ENCODE measurements at regions not wholly inside any gene's neighbourhood (a gene's known extent, or its start where the extent isn't known, plus 50 kb on each side); places are given as distances from the start of the nearest gene placed in this dataset.

DNA sequence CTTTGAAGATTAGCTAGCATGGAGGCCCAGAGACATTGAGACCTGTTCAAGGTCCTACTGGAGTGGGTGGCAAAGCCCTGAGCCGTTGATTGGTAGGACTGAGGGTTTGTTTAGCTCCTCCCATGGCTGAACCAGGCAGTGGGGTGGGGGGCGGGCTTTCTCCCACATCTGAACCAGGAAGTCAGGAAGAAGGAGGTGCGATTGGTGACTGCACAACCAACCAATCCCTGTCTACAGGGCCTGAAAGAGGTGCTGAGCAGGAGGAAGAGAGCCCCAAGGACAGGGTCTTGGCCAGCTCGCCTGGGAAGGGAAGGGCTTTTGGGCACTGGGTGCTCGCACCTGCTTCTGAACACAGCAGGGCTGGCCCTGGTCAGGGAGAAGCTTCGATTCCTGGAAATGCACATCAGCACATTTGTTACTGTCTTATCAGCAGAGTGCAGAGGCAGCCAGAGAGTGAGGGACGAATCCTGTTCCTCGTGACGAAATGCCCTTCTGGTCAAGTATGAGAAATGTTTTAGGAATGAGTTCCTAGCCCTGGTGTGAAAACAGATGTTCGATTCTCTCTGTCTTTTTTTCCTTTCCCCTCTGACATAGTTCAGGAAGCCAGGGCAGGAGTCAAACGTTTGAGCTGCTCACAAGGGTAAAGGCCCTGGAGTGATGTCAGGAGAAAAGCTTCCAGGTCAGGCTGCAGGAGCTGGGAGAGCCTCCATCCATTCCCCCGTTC is 294.8 kb upstream of the KLF4 start:
- TF ChIP-seq, protein P1, sequence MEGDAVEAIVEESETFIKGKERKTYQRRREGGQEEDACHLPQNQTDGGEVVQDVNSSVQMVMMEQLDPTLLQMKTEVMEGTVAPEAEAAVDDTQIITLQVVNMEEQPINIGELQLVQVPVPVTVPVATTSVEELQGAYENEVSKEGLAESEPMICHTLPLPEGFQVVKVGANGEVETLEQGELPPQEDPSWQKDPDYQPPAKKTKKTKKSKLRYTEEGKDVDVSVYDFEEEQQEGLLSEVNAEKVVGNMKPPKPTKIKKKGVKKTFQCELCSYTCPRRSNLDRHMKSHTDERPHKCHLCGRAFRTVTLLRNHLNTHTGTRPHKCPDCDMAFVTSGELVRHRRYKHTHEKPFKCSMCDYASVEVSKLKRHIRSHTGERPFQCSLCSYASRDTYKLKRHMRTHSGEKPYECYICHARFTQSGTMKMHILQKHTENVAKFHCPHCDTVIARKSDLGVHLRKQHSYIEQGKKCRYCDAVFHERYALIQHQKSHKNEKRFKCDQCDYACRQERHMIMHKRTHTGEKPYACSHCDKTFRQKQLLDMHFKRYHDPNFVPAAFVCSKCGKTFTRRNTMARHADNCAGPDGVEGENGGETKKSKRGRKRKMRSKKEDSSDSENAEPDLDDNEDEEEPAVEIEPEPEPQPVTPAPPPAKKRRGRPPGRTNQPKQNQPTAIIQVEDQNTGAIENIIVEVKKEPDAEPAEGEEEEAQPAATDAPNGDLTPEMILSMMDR (IDR thresholded peaks at IDR 0.05), result no peak
- Histone ChIP-seq H3K4me1 (peaks cover 0 to 3% (median 0%) of the 10 kb centered on the region in 4 donors), H3K27ac (no peak overlapping the region), H3K9me3 (no peaks in the 10 kb centered on the region), H3K36me3 (no peaks in the 10 kb centered on the region), H3K27me3 (no peaks in the 10 kb centered on the region), H3K4me3 (no peak overlapping the region)
- intact Hi-C loops (cut with DNase I; ENCODE audit: low total_unique reads), result no loop called here
- DNase-seq, result no peak

GRCh38 chr9:107782789-107783188 is 293.2 kb upstream of the KLF4 start:
- Histone ChIP-seq H3K9me3 (no peaks in the 10 kb centered on the region), H3K36me3 (no peaks in the 10 kb centered on the region), H3K4me1 (peaks cover 0 to 3% (median 0%) of the 10 kb centered on the region in 4 donors), H3K27me3 (no peaks in the 10 kb centered on the region), H3K27ac (no peak overlapping the region), H3K4me3 (no peak overlapping the region)
- no peak for DNase-seq
- intact Hi-C loops (cut with DNase I; ENCODE audit: low total_unique reads), result no loop called here
- TF ChIP-seq, protein P1 (IDR thresholded peaks at IDR 0.05), result no peak

DNA sequence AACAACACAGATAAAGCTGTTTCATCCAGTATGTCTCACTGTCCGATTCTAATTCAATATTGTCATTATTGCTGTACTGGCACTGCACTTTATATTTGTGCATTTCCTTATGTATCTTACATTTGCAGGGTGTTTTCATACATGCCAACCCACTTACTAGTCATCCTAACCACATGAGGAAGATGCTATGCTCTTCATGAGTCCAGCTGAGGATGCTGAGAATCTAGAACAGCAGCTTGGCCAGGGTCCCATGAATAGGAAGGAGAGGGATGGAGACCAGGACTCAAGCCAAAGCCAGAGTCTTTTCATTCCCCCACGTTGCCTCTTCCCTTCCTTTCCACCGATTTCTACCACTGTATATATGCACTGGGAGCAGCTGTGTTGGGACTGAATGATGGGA is 292.8 kb upstream of the KLF4 start:
- TF ChIP-seq, protein P1 (IDR thresholded peaks at IDR 0.05), result no peak
- no peaks in the 10 kb centered on the region for H3K9me3 ChIP-seq
- intact Hi-C loops (cut with DNase I; ENCODE audit: low total_unique reads), result no loop called here
- H3K4me1 ChIP-seq, result peaks cover 0 to 3% (median 0%) of the 10 kb centered on the region in 4 donors
- no peaks in the 10 kb centered on the region for H3K27me3 ChIP-seq
- H3K27ac ChIP-seq, result no peak overlapping the region
- H3K36me3 ChIP-seq, result no peaks in the 10 kb centered on the region
- no peak for DNase-seq
- no peak overlapping the region for H3K4me3 ChIP-seq

- peaks cover 0 to 3% (median 0%) of the 10 kb centered on the region in 4 donors for H3K4me1 ChIP-seq
- no peaks in the 10 kb centered on the region for H3K9me3 ChIP-seq
- TF ChIP-seq, protein P1 (IDR thresholded peaks at IDR 0.05), result no peak
- H3K27ac ChIP-seq, result no peak overlapping the region
- H3K4me3 ChIP-seq, result no peak overlapping the region
- no peaks in the 10 kb centered on the region for H3K36me3 ChIP-seq
- no peaks in the 10 kb centered on the region for H3K27me3 ChIP-seq
- no peak for DNase-seq
- intact Hi-C loops (cut with DNase I; ENCODE audit: low total_unique reads), result no loop called here
These were observed 291.4 kb upstream of the KLF4 start for GRCh38 chr9:107780960-107781359.

DNA sequence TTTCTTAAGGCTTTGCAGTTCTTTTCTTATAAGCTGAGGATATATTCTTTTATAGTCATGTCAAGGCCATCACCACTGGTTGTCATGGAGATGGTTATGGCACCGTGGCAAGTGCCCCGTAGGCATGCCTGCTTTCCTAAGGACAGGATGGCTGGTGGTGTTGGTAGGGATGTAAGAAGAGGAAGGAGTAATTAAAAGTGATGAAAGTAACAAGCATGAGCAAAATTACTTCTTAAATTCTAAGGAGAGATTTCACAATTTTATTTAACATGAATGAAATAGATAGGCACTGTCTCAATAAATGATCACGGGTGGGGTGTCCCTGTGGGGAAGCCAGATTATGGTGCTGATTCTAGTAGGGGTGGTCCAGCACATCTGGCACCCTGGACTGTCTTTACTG is 290.2 kb upstream of the KLF4 start:
- H3K9me3 ChIP-seq, result no peaks in the 10 kb centered on the region
- H3K4me3 ChIP-seq, result no peak overlapping the region
- no peaks in the 10 kb centered on the region for H3K36me3 ChIP-seq
- no peak overlapping the region for H3K27ac ChIP-seq
- intact Hi-C loops (cut with DNase I; ENCODE audit: low total_unique reads), result loop anchor here (10.0 kb wide), 1 partner anchor 1495 kb away; no protein-coding TSS in a partner anchor
- TF ChIP-seq, protein P1 (IDR thresholded peaks at IDR 0.05), result no peak
- DNase-seq, result no peak
- H3K27me3 ChIP-seq, result no peaks in the 10 kb centered on the region
- H3K4me1 ChIP-seq, result peaks cover 0 to 3% (median 0%) of the 10 kb centered on the region in 4 donors
